ENCODE measurements at regions not wholly inside any gene's neighbourhood (a gene's known extent, or its start where the extent isn't known, plus 50 kb on each side); places are given as distances from the start of the nearest gene placed in this dataset.

DNA sequence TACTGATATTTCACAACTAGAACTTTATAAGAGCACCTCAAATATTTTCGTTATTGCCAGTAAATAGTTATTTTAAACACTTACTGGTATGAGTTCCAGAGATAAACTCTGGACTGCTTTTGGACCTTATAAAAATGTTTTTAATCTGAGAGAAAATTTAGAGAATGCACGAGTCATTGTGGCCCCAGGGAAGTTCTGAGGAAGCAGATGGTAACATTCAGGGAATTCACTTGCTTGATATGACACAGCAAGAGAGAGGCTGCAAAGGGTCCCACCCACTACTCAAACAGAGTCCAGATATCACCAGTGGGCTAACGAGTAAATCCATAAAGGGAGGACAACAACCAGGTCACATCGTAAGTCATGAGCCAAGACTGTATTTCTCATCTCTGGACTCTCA, 526.8 kb downstream of the TDRD15 start:
- no peak for DNase-seq

DNA sequence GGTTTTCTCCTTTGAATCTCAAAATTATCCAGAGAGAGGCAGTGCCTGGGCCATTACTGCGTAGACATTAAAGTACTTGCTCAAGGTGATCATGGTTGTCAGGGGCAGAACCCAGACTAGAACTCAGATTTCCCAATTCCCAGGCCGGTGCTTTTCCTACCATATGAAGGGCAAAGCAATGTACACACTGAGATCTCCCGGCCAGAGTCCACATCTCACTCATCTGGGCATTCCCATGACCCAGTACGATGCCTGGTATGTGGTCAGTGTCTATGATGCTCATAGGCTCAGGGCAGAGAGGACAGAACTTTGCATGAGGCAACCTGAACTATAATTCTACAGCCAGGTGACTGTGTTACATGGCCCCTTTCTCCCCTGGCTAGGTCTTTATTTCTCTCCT, 531.4 kb downstream of the TDRD15 start:
- no peak for DNase-seq

DNA sequence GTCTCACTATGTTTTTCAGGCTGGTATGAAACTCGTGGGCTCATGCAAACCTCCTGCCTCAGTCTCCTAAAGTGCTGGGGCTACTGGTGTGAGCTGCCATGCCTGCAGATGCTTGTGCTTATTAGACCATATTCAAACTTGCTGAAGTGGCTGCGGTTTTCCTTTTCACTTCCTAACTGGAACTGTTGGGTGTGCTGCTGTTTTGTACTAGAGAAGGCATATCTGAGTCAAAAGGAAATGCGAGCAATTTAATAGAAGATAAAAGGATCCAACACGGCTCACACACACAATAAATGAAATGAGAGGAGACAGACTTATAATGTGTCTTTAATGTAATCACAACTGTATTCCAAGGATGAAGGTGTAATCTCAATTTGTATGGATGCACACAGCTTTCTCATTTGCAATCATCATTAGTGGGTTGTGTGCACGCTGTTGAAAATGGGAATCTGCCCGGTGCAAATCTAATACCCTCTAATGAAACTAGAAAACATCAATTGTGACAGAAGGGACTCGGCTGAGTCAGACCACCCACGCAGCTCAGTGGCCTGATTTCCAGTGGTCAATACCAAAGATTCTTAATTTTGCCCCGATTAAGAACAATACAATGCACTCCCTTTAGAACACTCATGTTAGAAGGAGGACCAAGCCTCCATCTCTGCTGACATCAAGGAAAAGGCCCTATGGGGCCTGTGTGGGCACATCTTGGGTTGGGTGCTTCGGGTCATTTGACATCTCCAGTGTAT, 532.7 kb downstream of the TDRD15 start:
- no peak for DNase-seq

DNA sequence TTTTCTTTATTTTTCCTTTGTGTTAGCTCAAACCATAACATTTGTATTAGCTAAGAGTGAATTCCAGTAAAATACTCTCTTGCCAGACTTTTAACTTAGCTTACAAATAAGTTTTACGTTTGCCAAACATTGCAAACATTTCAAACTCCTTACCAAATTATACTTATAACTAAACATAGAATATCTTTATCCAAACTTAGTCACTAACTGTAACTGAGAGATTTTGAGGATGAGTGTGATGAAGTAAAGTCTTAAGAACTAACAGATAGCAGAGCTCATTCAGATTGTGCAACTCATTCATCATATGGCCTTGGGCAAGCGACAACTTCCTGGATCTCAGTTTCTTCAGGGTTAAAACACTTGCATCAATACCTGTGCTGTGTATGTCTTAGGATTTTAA, 533.7 kb downstream of the TDRD15 start:
- DNase-seq: no peak

DNA sequence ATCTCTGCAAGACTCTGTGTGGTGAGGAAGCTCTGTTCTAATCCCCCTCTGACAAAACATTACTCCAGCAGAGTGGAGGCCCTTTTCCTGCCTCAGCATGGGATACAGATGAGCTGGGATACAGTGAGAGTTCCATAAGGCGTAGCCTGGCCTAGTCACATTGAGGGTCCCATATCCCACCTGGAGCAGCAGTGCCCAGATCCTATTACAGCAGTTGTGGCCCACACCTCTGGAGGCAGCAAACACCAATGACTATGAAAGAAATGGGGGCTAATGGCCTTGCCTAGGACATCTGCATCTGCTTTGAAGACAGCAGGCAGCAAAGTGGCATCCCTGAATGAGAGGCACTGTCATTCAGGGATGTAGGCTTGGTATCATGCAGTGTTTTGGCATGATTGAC, 534.5 kb downstream of the TDRD15 start:
- no peak for DNase-seq

DNA sequence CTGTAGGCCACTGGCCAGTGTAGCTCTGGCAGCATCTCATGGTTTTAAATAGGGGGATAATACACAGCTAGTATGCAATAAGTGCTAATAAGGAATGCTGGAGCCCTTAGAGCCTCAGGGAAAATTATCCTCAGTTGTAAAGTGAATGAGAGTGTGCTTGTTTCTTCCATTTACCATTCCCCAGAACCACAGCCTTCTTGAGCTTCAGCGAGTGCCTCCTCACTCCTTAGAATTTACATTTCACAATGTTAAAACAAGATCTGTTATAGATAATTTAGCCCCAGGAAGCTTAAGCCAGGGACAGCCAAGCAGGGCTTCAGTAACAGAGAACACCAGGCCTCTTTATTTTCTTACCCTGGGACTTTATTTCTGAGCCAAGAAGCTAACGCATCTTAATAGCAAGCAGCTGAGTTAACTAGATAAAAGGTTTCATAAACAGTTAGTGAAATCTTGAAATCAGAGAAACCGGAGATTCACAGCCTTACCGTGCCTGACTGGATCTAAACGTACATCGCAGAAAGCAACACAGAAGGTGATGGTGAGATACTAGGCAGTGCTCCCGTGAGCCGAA, 535.2 kb downstream of the TDRD15 start:
- no peak for DNase-seq

DNA sequence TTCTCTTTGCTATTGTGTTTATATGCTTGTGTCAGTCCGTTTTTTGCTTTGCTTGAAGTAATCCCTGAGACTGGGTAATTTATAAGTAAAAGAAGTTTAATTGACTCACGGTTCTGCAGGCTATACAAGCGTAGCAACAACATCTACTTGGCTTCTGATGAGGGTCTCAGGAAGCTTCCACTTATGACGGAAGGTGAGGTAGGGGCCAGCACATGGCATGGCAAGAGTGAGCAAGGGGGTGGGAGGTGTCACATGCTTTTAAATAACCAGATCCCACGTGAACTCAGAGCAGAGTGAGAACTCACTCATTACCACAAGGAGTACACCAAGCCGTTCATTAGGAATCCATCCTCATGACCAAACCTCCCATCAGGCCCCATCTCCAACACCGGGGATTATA, 540.3 kb downstream of the TDRD15 start:
- DNase-seq: no peak

DNA sequence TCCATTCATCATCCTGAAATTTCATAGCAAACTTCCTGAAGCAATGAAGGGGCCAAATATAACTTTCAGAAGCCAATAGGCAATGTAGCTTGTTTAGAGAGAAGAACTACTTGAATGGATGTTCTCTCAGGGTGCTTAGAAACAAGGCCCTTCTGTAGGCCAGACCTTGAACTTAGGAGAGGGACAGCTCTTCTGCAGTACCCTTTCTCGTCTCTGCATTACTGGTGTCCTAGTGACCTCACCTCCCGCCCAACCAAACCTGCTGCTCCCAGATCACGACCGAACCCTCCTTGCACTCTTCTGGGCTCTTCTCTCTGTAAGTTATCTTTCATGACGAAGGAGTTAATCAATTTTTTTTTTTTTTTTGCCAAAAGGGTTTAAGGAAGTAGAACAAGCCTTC, 543.9 kb downstream of the TDRD15 start:
- no peak for DNase-seq

DNA sequence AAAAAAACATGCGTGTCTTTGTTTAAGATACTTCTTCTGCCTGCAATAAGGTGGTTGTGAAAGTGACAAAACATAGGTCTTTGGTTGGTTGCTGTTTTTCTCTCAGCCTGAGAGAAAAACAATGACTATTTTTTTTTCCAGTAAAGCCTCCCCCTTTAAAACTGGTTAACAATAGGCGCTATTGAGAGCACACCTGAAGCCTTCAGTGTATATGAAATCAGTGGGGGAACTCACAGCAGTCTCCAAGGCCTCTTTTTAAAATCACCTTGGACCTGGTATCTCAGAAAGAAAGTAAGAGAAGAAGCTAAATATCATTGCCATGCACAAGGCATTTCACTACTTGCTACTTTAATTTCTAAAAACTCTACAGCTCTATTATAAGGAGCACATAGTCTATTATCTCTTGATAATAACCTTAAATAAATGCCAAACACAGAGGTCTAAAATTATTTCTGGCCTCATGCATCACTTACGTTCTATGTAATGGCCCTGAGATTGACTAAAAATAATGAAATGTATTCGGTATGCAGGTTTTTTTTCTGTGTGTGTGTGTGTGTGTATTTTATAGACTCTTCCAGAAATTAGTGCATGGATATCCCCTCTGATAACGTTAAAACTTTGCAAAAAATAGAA, 544.4 kb downstream of the TDRD15 start:
- no peak for DNase-seq

DNA sequence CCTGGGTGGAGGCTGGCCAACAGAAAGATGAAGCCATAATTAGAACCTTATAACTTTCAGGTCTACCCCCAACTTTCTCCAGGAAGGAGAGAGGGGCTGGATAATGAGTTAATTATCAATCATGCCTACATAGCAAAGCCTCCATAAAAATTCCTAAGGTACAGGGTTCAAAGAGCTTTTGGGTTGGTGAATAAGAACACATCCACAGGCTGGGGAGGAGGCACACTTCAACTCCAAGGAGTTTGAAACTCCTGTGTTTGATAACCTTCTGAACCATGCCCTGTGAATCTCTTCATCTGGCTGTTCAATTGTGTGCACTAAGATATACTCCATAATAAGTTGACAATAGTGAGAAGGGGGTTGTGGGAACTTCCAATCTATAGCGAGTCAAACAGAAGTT, 552.3 kb downstream of the TDRD15 start:
- no peak for DNase-seq

DNA sequence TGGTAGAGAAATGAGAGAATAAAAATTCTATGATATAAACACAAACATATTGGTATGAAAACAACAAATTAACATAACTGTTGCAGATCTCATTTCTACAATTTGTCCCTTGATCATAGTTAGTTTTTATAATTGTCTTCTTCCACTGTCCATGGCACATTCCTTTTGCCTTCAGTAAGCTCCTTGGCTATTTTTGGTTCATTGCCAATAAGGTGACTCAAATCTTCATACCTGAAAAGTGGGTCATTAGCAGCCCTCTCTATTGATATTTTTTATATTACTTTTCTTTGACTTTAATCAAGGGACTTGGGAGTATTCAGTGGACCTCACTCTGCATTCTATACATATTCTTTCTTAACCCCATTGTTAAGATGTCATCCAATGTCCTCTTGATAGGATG, 552.9 kb downstream of the TDRD15 start:
- DNase-seq: no peak

DNA sequence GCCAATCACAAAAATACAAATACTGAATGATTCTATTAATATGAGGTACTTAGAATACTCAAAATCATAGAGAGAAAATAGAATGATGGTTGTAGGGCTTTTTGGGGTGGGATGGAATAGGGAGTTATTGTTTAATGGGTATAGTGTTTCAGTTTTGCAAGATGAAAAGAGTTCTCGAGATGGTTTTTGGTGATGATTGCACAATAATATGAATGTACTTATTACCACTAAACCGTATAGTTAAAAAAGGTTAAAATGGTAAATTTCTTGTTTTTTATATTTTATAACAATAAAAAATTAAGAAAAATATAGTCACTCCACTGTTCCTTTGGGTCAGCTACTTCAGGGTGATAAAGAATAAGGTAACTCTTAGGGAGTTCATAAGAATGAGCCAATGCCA, 560.1 kb downstream of the TDRD15 start:
- no peak for DNase-seq

DNA sequence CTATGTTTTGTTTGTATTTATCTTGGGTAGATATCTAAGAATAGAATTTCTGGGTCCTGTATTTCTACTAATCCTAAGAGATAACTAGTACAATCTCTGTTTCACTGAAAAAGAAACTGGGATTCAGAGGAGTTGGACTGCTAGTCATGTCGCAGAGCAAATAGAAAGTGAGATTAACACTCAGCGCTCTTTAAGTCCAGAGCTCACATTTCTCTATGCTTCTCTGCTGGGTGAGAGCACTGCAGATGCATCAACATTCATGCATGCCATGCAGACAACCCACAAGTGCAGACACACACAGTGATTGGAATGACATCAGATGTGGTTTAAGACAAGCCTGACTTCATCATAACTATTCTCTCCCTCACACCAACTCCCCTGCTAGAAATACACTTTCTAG, 563.8 kb downstream of the TDRD15 start:
- no peak for DNase-seq

DNA sequence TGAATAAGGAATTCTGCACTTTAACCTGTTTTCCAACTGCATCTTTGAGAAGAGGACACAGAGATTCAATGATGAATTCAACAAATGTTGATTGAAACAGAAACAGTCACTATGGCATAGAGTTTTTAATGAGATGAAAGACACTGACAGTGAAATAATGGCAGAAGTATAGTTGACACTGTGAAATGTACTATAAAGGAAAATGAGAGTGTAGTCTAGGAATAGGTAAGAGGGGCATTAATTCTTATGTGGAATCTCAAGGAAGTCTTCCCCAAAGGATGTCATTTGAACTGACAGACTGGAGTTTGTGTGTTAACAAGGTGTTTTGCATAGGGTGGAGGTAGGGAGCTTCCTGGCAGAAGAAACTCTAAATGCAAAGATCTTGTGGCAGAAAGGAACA, 566.2 kb downstream of the TDRD15 start:
- DNase-seq: no peak

DNA sequence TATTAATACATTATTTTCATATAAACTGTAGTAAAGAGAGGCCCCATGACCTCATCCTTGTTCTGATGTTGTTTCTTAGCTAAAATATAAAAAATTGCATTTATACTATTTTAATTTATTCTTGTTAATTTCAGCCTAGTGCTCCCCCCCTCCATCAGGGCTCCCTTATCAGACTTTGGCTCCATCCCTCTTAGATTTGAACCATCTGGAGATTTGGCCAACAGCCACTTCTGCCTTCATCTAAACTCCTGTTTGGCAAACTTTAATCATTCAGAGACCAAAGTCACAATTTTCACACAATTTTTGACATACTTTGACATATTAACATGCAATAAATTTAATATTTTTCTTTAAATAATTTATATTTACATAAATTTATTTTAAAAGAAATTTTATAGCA, 569.3 kb downstream of the TDRD15 start:
- DNase-seq: no peak

DNA sequence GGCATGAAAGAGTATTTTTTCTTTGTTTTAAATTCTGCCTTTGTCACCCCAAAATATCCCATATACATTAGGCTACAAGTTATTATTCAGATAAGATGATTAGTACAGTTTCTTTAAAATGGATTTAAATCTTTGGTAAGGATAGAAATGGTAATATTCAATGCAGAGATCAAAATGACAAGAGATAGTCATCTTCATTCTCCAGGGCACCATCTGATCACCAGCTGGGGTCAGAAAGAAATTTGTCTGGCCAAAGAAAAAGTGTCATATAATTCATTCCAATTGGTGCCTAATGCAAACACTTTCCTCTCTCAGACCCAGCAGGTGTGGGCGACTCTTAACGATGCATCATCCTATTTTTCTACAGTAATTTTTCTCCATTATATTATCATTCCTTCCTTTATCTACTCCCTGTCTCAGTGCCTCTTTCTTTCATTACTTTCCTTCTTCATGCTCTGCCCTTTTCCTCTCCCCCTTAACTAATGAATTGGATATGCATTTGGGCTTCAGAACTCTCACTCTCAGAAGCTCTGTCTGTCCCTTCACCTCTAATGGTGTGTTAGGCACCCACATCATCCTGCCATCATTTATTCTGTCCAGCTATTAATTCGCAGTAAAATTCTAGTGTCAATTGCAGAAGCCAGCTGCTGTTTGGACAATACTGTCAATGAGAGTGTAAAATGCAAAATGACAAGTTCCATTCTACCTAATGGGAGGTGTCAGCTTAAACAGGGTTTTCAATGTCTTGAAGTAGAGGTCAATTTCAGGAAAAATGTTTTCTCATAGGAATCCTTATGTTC, 570.5 kb downstream of the TDRD15 start:
- DNase-seq: no peak

DNA sequence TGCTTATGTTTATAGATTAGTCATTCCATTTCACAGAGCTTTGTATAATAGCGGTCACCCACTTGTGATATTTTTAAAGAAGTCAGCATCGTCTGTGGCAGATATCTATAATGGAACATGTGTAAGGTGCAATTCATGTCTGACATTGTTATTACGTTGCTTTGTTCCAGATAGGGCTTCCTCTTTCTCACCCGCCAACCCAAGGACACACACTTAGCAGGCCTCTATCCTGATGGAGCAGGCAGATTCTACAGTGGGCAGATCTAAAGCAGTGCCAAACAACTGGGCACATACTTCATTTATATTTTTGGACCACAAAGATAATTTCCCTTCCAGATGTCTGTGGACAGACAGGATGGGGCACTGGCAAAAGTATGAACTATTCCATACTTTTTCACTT, 573.1 kb downstream of the TDRD15 start:
- DNase-seq: no peak

DNA sequence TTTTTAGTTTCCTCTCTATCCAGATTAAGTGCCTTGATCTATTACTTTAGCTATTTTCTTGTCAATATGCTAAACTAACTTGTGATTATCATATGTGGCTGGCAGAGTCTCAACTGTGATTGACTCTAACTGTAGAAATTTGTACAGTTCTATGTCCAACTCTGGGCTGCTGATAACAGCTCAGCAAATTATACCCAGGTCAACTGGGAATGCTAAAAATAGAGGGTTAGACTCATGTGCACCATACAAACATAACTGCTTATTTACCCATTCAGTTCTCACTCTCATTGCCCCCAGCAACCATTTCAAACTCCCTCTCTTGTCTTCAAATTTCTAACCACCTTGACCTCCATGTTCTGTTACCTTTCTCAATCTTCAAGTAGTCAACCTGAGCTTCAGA, 576.9 kb downstream of the TDRD15 start:
- no peak for DNase-seq

DNA sequence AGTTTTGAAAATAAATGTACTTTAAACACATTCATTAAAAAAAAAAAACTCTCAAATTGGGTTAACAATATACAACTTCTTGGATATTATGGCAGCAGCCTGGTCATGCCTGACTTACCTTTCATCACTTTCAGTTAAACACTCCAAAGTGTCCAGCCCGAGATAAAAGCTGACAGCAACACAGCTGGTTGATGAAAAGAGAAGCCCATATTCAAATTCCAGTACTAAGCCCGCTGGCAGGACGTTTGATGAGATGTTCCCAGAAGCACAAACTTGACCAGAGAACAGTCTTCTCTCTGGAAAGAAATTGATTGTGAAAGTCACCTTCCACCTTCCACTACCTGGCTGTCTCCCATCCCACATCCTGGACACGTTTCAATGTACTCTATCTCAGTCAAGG, 586.3 kb downstream of the TDRD15 start:
- DNase-seq: no peak

DNA sequence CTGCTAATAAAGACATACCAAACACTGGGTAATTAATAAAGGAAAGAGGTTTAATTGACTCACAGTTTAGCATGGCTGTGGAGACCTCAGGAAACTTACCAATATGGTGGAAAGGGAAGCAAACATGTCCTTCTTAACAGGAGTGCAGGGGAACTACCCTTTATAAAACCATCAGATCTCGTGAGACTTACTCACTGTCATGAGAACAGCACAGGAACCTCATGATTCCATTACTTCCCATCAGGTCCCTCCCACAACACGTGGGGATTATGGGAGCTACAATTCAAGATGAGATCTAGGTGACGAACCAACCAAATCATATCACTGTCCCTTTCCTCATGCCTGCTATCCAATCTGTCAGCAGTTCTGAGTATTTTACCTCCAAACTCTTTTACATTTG, 586.7 kb downstream of the TDRD15 start:
- DNase-seq: no peak

DNA sequence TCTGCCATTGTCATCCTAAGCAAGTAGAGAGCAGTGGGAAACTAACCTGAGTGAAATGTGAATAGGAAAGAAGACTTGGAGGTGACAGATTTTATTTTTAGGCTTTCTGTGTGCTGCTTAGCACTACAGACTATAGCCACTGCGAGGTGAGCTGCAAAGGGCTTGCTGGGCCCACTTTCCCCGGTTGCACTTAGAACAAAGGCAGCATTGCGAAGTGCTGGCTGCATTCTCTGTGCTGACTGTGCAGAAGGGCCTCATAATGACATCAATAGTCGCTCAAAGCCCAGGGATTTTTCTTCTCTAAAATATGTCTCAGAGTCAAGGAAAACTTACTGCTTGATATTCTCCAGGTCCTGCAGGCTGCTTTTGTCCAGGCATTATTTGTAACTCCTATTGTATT, 592.1 kb downstream of the TDRD15 start:
- no peak for DNase-seq

DNA sequence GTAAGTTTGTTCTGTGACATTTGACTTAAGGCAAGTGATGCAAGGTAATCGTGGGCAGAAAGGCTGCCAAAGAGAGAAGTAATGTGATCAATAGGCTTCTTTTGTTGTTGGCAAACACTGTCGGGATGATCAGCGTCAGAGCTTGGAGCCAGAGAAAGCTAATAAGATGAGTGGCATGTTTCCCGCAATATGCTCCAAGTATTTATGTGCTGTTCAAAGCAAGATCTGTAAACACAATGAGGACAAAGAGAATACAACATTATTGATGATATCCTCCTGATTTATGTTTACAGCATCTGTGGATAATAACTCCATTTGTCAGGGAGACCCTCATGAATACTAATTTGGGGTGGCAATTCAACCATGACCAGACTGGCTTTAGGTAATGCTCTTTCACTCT, 603.3 kb downstream of the TDRD15 start:
- peak; percentile 2 for DNase-seq

DNA sequence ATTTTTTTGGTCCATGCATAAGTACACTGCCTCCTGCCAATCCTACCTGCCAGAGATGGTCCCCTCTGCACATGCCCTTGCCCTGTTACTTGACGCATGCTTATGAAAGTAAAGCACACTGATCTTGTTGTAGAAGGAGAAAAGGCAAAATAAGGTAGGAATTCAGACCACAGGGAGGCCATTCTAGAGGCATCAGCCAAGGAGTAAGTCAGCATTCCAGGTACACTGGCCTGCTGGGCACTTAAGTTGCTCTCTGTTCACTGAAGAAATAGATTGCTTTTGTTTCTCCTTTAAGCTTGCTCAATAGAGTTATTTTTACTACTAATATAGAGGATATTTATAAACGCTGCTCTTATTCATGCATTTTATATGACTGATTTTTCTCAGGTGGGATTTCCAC, 604.4 kb downstream of the TDRD15 start:
- no peak for DNase-seq

DNA sequence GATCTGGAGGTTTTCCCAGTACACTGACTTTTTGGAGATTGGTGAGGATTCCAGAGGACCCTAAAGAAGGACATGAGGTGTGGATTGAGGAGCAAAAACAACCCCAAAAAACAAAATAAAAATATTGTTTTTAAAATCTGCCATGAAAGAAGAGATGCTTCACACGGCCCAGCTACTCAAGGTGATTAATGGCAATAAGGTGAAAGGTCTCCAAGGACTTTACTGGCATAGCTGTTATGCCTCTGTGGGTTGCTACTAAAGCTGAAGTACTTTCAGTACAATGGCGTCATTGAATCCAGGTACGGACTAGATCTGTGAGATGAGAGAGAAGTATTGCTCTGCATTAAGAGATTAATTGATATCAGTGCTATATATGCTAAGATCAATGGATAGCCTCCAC, 606.4 kb downstream of the TDRD15 start:
- DNase-seq: no peak
